COLO668 (cell line): ENCODE measurements at regions not wholly inside any gene's neighbourhood (a gene's known extent, or its start where the extent isn't known, plus 50 kb on each side); places are given as distances from the start of the nearest gene placed in this dataset.

ENCODE experiments used
- DNase-seq: peaks from one replicate; lab custom pipeline; 2025; ENCODE audit not compliant: unreplicated experiment; lab: John Stamatoyannopoulos, UW

DNA sequence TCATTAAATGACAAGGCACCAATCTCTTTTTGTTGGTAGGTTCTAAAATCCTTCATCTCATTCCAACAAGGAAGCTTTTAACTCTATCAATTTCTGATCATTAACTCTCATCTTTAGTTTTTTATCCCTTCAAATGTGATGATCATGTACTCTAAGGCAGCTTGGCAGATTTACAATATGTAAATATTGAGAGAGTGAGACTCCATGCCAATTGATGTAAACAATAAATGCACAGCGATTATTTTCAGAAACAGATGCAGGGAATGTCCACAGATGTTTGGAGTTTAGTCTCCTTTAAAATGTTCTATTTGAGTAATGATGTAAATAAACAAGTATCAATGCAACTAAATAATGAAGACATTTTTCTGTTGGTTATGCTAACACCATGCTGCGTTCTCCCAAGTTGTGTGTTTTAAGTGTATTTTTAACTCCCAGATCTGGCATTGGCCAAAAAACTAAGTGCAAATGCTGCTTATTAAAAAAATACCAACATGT, 213.8 kb downstream of the AHR start:
- no peak for DNase-seq

DNA sequence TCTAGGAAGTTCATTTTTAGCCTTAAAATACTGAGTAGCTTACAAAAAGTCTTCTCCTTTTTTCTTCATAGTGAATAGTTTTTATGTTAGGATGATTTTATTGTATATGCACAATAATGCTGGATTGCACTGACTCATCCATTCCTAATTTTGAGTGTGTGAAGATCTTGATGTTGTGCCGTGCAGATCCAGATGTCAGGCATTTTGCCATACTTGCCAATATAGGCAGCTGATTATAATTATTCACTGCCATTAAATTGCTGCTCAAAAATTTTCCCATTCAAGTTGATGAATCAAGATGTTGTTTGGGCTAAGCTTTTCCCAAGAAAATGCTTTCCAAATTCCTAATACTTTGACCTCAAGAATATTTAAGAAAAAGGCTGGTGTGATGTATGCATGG, 218.3 kb downstream of the AHR start:
- no peak for DNase-seq

DNA sequence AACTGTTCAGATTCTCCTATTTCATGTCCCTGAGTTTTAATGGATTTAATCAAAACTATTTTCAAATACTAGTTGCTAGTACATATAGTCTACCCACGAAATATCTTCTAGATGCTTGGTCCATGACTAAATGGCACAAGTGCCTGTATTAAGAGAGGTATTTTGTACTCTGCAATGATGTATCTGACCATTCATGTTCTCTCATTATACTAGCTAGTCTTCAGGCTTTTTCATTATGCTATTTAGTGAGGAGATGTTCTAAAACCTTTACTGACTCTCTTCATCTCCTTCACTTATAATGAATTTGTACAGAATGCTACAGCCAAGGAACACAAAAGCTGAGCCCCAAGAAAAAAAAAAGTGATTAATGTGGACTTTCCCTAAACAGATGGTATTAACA, 222.5 kb downstream of the AHR start:
- no peak for DNase-seq

DNA sequence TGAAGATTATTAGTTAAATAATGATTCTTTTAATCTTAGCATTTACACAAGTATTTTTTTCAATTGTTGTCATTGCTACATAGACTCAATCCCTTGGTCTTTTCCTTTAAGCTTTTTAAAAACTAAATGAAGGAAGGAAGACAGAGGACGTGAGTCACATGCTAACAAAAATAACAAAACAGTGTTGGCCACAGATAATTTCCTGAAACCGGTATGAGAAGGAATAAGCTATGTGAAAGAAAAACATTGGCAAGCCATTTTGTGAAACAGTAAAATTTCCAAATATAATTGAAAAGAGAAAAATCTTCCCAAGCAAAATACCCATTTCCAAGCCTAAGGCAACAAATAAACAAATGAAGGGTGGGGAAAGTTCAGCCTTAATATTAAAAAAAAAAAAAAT, 223.0 kb downstream of the AHR start:
- no peak for DNase-seq

DNA sequence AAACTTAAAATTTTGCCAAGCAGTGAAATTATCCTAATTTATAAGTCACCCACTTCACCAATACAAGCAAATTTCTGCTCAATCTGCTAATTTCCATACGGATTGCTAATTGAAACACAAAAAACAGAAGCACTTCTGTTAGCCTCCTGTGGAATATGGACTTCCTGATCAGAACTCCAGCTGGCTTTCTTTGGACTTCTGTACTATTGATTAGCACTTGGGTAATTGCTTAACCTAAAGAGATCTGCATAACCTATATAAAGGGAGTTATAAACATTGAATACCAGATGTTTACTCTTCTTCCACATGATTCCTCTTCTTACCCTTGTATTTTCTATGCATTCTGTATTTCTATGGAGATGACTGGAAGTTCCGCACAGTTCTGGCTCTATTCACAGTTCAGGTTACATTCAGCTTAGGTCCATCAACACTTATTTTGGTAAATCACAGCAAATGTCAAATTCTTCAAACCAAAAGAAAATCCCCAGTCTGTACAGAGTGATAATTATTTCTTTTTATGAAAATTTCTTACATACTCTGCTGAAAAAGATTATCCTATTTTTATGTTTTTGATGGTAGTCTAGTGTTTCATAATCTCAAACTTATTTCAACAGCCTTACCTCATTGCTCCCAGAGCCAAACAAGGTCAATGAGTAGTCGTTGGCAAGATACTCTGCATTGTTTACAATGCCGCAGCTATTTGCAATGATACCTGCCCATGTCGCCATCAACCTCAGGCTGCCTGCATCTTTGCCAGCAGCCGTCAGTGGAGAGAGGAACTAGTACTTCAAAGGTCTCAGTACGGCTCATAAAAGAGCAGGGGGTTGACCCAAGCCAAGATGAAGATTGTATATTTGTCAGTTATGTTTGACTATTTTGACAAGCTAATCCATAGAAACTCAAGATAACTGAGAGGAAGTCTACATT, 225.6 kb downstream of the AHR start:
- peak; percentile 20 for DNase-seq

DNA sequence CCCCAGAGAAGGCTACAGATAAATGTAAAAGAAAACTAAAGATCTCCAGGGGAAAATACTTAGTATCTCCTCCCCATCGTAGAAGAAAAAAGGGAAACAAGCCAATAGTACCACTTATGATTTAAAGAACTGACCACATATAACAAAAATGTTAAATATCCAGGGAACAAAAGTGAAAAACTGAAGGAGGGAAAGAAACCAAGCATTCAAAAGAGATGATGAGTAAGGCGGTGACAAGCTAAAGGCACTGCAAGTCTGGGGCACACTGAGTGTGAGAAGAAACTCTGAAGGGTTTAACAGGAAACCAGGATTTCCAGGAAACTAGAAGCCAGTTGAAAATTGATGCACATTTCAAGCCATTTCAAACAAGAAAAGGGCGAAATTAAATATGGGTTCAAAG, 226.3 kb downstream of the AHR start:
- no peak for DNase-seq

DNA sequence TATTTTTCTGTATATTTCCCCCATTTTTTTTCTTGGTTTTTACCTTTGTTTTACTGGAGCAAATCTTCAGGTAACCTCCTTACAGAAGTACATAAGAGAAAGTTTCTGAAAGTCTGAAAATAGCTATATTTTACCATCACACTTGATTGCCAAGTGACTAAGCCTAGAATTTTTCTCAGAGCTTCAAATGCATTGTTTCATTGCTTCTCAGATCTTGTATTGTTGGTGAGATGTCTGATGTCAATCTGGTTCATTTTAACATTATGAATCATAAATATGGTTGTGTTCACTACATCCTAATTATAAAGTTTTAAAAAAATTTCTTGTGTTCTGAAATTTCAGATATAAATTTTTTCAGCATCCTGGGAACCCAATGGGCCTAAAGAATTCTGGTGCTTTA, 228.2 kb downstream of the AHR start:
- no peak for DNase-seq

DNA sequence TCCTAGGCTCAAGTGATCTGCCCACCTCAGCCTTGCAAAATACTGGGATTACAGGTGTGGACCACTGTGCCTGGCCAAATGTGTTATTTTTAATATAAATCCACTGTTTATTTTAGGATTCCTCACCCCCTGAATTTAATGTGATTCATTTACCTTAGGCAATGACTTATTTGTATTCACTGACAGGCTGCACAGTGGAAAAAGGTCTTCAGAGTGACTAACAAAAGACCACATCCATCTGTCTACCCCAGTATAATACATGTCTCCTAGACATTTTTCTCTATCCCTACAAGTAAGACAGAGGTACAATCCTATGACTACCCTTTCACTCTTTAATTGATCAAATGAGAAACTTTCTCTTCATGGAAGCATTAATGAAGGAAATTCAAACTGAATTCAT, 230.2 kb downstream of the AHR start:
- no peak for DNase-seq

DNA sequence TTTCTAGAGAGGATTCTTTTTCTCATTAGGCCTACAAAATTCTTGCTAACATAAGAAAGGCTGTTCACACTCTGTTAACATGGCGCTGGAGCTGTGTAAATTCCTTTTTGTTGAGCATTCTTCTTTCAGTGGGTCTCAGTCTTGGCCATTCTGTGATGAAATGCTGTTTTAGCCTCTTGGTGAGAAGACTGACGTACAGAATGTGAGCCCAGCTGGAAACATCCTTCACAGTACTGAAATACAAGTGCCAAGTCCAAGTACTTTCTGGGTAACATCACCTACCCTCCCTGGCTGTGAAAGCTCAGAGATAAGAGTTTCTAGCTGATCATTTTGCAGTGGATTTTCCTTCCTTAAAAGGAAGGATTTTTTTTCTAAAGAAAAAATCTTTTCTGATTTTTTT, 231.8 kb downstream of the AHR start:
- no peak for DNase-seq

DNA sequence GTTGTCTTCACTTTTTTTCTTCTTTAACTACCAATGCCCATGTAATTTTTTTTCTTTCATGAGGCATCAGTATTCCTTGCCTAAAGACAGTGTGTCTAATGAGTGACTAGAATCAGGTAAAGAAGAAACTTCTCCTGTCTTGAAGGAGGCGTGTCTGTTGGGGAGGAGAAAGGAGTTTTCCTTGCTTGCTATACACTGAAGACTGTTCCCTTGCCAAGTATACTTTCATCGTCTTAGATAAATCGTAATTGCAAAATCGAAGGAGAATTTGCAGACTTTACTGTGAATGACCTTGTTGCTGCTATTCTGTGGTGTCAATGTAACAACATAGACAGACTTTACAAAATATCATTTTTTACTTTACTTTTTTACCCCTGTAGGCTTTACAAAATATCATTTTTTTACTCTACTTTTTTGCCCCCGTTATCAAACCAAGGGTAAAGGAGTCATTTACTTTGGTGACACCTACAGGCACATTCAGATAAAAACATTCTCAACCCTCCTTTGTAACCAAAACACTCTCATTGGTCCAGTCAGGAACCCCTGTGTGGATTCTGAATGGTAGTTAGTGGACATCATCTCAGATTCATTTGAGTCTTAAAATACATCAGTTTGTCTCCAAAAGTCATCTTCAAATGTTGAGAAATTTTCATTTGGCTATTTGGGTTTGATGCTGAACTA, 232.4 kb downstream of the AHR start:
- no peak for DNase-seq

DNA sequence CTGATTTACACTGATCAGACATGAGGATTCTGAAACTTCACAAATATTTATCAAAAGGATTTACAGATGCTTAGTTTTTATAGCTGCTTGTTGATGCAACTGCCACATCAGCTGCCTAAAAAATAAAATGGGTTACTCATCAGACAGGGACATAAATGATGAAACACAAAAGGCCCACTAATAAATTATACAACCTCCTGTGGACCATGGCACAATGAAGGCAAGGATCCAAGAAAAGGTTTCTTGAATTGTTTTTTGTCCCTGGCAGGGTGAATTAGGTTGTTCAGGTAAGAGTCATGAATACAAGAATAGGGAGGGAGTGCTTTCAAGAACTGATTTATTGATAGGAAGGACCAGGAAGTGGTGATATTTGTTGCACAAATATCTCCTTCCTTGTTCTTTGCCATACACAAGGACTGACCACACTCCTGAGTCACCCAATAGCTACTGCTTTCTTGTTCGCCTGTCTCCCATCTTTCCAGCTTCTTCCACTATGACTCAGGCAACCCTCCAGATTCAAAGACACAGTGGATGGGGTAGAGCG, 234.5 kb downstream of the AHR start:
- no peak for DNase-seq

DNA sequence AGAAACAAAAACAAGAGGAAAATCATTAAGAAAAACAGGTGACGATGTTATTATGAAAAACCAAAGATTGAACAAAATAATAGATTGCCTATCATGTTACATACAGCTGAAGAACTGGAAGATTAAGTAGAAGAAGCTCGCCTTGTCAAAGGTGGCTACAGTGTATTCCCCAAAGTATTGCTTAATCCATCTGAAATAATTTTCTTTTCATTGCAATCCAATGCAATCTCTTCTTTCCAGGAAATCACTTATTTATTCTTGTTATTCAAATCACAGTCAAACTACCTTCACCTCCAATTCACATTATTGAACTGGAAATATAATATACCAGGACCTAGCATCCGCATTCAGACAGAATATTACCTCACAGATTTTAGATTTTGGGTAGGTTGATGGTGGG, 235.9 kb downstream of the AHR start:
- DNase-seq, result no peak

DNA sequence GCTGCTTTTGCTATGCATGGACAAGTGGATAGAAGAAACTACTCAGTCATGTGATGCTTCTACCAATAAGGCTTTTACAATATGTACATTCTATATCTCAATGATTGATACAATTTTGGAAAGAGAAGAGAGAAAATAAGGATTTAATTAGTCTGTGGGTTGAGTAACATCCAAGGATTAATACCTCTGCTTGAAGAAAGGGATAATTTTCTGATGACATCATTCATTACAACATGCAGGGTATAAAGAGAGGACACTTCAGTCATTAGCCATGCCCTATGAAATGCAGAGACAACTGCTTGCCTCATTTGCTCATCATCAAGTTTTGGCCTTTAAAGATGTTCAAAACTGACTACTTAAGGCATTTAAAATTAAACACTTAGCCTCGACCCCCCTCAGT, 237.3 kb downstream of the AHR start:
- no peak for DNase-seq

DNA sequence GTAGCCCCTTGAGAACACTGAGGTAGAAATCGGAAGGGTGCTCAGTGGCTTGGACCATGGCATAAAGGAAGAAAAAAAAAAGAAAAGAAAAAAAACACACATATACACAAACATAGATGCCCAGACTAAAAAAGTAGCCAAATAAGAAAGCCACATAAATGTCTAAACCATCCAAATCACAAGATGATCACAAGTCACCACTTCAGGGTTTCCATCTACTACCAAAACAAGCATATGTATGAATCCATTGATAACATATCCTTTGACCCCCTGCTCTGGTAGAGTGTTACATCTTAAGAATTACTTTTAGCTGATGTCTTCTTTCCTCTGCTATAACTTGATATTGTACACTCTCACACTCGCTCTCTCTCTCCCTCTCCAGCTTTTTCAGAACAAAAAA, 245.9 kb downstream of the AHR start:
- no peak for DNase-seq

DNA sequence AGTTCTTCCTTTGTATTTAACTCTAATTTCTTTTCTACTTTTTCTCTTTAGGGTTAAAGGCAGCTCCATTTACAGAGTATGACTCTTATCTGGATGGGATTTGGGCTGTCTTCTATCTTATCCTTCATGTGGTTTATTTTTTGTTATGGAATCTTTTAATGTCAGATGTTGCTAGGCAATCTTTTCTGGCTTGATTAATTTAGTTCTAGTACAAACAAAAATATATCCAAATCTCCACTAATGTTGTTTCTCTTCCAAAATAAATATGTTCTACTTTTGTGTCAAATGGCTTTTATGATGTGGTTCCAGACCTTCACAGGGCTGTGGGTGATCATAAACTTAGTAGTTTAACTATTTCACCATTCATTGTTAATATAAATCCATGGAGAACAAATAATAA, 246.9 kb downstream of the AHR start:
- DNase-seq, result no peak

DNA sequence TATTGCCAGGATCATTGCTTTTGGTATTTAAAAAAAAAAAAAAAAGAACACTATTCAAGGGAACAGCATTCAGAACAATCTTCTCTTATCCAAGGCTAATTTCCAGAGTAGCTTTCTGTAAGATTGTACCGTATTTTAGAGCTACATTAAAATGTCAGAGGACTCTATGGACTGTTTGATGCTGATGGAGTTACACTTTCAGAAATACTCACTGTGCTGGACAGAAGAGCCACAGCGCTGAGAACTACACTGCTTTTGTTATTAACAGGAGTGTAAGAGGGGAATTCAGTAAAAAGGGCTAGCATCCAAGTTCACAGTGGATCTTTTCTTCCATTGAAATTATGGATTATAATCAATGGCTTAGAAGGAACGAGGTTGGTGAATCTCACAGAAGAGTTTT, 247.7 kb downstream of the AHR start:
- DNase-seq, result no peak

DNA sequence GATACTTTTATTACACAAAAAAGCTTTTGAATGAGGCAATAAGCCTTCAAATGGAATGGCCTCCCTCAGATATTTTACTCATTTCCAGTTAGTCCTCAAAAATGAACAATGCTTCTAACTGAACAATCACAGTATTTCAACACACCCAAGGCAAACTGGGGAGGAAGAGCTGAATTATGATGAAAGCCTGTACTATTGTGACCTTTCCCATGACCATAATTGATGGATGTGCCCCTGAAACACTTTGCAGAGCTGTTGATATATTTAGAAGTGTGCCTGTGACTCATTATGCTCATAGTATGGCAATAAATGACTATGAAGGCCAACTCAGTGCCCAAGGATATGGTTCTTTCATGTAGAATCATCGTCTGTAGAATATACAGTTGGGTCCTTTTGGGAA, 248.1 kb downstream of the AHR start:
- DNase-seq, result no peak

DNA sequence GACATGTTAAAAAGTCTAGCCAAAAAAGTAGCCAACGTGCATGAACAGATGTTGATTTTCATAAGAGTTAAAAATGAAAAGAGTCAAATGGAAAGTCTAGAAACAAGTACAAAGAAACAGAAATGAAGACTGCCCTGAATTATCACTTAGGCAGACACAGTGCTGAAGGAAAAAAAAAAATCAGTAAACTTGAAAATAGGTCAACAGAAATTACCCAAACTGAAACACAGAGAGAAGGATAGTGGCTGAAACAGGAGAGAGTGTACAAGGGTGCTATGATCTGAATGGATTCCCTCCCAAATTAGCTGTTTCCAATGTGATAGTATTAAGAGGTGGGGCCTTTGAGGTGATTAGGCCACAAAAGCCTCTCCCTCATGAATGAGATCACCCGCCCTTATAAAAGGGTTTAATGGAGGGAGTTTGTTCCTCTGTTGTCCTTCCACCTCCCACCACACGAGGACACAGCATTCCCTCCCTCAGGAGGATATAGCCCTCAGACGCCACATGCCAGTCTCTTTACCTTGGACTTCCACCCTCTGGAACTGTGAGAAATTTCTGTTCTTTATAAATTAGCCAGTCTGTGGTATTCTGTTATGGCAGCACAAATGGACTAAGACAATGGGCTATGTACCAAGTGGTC, 249.7 kb downstream of the AHR start:
- no peak for DNase-seq

DNA sequence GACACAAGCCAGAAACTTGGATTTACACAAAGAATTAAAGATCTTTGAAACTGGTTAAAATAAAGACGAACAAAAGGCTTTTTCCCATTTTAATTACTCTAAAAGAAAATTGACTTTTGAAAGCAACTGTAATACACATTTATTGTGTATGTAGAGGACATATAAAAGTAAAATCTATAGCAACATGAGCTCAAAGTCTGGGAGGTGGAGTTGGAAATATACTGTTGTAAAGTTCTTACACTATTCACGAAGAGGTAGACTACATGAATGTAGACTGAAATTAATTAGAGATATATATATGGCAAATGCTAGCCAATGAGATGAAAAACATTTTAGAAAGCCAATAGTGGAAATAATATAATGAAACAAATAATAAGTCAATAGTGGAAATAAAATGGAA, 251.0 kb downstream of the AHR start:
- no peak for DNase-seq

DNA sequence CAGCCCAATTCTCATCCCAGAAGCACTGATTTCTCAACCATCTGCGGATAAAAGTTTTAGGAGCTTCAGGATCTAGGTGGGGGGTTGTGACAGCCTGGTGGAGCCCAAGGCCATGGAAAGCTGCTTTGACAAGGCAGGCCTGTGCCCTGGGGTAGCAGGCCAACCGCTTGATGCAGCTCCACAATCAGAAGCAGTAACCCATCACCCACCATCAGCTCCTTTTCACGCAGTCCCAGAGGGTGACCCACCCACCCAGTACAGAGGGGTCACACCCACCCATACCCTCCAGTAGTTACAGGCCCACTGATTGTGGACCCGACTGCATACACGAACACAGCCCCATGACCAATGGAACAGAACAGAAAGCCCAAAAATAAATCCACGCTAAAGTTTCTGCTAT, 253.9 kb downstream of the AHR start:
- no peak for DNase-seq

DNA sequence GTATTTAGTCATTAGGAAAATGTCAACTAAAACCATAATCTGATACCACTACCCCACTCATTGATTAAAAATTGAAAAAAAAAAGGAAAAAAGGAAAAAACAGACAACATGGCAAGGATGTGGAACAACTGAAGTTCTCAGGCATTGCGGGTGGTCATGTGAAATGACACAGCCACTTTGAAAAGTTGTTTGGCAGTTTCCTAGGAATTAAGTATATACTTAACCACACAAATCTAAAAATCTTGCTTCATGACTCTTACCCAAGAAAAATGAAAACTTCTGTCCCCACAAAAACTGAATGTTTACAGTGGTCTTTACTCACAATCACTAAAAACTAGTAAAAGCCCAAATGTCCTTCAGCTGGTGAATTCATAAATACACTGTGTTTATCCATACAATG, 254.5 kb downstream of the AHR start:
- DNase-seq, result no peak
